HG02852 (cell line): ENCODE measurements at regions not wholly inside any gene's neighbourhood (a gene's known extent, or its start where the extent isn't known, plus 50 kb on each side); places are given as distances from the start of the nearest gene placed in this dataset.

Experiments used
- ATAC-seq: cut with Tn5 transposase; IDR thresholded peaks from one replicate; pipeline ENCODE4 v1.9.1; 2021; ENCODE audit warnings: mild to moderate bottlenecking, moderate library complexity; ENCODE audit not compliant: unreplicated experiment

DNA sequence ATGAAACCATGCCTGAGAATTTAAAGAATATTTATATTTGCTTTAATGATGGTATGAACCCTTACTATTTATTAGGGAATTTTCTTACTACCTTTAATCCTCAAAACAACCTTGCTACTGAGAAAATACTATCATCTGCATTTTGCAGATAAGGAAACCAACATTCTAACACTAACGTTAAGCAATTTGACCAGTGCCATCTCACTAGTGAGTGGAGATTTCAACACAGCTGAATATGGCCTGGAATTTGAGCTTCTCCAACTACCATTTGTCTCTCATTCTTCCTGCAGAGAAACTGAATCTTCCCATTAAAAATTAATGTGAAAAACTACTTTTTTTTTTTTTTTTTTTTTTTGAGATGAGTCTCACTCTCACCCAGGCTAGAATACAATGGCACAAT is 380.9 kb upstream of the SMIM31 start:
- no peak for ATAC-seq

DNA sequence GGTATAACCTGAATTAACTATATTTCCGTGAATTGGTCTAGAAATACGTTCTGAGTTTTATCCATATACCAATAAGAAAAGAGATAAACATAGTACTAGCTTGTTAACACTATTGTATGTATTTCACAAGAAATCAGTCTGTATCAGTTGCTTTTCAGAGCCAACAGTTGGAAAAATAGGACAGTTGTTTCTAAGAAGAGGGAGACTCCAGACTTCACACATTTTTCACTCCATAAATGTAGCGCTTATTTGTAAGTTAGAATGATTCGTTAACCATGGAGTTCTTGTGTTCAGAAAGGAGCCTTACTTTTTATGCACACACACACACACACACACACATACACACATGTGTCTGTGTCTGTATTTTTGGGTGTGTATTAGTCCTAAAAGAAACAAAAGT is 376.7 kb upstream of the SMIM31 start:
- no peak for ATAC-seq

DNA sequence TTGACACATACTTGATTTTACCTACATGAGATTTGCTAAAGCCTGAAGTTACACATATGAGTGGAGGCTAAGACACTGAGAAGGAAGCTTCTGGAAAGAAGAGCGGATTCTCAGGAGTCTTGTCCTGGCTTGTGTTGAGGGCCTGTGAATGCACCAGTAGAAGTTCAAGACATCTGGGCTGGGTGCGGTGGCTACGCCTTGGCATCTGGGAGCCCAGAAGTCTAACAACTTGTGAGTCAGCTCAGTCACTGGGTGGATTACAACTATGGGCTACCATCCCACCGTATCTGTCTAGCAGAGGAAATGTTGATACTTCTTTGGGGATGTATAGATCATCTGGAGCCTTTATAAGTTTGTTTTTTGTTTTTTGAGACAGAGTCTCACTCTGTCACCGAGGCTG is 375.6 kb upstream of the SMIM31 start:
- no peak for ATAC-seq

DNA sequence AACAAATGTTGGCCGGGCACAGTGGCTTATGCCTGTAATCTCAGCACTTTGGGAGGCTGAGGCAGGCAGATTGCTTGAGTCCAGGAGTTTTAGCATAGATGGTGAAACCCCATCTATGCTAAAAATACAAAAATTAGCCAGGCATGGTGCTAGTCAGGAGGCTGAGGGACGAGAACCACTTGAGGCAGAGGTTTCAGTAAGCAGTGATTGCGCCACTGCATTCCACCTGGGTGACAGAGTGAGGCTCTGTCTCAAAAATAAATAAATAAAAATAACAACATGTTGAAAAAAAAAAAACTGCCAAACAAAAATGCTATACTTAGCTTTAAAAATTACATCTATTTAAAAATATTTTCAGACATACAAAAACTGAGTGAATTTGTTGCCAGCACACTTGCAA is 374.2 kb upstream of the SMIM31 start:
- ATAC-seq, result no peak

DNA sequence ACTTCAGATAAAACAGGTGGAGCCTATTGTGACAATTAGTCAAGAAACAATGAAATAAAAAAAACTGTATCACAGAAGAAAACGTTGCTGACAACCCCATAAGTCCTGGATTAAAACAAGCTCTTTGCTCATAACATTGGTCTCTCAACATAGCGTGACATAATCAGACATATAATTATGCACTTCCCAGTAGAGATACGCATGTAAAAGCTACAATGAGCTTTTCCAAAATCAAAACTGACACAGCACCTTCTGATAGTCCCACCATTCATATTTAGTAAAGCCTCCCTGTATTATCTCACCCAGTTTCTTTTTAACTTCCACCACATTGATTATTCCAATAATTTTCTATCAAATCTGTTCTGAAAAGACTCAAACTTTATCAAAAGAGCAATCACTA is 372.1 kb upstream of the SMIM31 start:
- ATAC-seq, result no peak

DNA sequence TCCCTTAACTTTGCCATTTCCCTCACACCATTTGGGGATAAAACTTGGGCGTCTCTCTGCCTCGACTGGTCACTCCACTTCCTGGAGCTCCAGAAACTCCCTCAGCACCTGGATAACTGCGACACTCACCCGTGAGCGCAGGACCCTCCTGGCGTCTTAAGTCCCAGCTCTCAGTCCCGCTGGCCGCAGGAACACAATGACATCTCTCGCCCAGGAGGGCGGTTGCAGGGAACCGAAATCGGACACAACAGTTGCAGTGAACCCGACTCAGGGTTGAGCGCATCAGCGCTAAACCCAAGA is 370.9 kb upstream of the SMIM31 start:
- ATAC-seq, result no peak

DNA sequence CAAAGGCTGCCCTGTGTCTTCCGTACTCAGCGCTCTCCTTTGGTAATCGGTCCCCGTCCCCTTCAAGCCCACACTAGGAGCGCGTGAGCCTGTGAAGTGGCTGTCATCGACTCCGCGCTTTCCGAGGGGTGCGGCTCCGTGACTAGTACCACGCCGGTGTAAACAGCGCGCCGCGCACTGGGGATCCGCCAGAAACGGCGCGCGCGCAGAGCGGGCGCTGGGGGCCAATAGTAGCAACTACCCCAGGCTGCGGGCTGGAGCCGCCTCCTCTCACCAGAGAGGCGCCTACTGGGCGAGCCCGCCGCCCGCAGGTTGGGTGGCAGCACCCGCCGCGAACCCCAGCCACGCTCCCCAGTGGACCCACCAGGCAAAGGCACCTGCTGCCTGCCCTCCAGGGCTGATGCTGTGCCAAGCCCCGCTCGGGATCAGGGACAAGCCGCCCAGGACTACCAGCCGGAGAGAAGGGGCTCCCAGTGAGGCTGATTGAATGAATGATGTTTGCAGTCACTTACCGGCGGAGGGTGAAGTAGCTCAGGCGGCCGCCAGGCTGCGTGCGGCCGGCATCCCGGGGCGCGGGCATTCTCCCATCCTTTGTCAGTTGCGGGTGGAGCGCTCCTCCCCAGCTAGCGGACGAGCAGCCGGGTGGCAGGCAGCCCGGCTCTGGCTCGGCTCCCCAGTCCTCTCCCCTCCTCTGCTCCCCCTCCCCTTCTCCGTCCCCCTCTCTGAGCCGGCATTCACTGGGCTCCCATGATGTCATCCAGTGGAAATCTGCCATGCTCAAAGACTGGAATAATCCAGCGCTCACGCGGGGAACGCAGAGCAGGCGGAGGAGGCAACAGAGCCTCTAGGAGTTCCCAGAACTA is 370.3 kb upstream of the SMIM31 start:
- no peak for ATAC-seq

DNA sequence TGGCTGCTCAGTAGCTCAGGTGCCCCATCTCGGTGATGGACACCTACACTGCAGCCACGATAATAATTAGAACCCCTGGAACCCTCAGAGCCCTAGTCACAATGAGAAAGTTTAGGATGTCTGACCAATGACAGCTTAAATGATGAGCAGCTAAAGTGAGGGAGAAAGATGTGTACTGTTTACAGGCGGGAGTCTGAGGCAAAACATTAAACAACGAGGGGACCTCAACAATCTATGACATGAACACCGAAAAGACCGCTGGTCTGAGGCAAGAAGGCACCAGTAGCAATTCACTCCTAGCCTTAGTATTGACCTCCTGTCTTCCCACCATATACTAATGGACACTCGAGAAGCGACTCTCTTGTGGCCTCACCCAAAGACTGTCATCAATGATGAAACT is 369.5 kb upstream of the SMIM31 start:
- ATAC-seq, result no peak

DNA sequence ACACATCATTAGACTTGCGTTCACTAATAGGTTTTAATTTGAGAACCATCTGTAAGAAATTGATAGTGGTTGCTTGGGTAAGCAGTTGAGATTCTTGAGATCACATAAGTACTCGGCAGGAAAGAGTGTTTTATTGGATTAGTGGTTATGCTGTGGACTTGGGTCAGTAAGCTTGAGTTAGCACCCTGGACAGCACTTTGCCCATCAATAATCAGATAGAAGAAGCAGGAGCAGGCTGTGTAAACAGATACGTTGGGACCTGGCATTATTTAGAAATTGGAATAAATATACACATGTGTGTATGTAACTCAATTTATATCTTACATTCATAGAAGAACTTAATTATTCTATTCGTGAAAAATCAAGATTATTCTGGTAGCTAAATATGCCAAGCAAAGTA is 357.5 kb upstream of the SMIM31 start:
- ATAC-seq, result no peak

DNA sequence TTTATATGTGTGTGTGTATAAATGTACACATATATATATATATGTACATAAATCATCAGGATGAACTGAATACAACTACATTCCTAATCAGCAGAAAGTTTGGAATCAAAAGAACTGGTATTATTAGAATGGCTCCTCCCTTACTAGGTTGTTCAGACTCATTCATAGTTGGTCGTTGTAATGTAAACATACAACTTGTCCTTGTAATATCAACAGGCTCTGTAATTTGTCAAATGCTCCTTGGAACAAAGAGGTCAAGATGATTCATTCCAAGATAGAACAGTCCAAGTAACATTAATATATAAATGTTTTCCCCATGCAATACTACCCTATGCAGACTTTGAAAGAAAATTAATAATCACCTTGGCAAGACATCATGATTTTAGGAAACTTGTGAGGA is 351.4 kb upstream of the SMIM31 start:
- no peak for ATAC-seq

DNA sequence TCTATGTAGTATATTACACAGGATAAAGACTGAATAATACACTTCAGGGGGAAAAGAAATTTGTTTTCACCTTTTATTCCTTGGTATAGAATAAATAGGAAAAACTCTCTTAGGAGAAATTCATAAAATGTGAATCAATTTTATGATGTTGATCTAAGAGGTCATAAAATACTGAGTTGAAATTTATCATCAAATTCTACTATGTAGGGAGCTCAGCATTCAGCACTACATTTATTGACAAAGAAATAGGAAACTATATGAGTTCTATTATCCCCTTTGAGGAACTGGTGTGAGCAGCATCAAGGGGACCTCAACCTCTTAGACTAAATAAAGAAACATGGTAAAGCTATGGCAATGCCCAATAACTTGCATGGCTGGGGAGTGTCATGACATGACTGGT is 348.2 kb upstream of the SMIM31 start:
- no peak for ATAC-seq

DNA sequence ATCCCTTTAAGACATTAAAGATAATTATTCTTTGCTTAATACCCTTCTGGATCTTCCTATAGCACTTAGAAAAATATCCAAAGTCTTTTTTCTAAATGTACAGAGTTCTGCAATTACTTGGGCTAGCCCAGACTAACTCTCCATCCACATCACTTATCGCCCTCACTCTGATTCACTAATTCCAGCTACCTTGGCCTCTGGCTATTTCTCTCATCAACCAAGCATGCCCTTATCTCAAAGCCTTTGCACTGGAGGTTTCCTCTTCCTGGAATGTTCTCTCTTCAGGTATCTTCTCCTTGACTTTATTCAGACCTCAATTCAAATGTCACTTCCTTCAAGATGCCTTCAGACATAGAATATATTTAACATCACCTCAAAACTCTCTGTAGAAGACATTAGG is 345.1 kb upstream of the SMIM31 start:
- no peak for ATAC-seq

DNA sequence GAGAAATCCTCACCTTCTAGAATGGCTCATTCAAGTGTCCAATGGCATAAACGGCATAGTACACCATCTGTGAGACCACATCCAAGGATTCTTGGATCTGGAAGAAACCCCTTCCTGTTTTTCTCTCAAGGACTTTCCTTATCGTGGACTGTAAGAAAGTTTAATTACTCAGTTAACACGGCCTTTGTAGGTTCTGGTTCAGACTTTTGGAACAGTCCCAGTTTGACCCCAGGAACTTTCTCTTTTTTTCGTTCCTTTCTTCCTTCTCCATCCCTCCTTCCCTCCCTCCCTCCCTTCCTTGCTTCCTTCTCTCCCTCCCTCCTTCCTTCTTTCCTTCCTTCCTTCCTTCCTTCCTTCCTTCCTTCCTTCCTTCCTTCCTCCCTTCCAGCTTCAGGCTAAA is 343.5 kb upstream of the SMIM31 start:
- no peak for ATAC-seq

DNA sequence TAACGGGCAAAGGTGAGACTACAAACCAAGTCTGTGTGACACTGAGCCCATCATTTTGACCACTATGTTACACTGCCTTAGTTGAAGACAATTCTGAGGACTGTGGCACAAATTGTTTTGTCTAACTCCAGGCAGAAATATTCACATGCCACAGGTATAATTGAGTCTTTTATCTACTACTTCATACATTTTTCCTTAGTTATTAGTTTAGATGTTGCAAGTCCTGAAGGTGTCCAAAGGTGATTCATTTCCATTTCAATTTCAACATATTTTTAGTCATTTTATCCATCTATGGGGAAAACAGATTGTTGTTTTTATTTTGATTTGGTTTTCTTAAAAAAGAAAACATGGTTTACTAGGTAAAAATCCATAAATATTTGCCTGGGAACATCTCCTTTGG is 341.7 kb upstream of the SMIM31 start:
- no peak for ATAC-seq

DNA sequence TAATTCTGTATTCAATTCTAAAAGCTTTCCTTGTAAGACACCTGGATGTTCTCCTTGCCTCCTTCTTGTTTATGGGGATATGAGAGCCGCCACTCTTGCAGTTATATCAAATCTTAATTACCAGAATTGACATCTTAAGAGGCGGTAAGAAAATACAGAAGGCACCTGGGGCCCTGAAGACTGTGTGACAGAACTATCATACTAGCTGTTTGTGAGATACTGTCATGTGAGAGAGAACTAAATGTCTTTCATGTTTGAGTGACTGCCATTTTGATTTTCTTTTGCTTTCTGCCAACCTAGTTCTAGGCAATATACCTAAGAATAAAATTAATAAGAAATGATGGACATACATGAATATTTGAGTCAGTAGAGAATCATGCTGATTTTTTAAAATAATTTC is 340.2 kb upstream of the SMIM31 start:
- ATAC-seq, result no peak

DNA sequence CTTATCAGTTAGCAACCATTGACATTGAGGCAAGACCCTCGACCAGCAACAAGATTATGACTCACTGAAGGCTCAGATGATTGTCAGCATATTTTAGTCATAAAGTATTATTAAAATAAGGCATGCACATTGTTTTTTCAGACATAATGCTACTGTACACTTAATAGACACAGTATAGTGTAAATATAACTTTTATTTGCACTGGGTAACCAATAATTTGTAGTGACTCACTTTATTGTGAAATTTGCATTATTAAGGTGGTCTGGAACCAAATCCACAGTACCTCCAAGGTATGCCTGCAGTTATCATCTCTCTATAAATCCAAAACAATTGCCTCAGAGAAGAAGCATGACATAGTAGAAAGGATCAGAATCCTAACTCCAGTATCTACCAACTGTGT is 330.1 kb upstream of the SMIM31 start:
- no peak for ATAC-seq

DNA sequence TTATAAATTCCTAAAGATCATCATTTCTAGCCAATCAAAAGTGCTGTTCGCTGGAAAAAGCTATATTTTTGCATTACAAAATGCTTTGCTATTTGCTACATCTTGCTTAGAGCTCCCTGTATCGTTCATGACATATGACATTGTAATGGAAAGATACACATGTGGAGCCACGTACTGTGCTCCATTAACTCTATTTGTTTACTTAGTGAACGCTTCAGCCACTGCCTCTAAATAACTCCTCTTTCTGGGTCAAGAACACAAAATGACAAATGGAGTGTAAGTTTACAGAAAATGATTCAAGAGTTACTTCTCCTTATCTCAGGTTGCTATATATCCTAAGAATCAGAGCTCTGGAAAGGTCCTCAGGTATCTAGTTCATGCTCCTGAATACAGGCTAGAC is 329.1 kb upstream of the SMIM31 start:
- ATAC-seq, result no peak

DNA sequence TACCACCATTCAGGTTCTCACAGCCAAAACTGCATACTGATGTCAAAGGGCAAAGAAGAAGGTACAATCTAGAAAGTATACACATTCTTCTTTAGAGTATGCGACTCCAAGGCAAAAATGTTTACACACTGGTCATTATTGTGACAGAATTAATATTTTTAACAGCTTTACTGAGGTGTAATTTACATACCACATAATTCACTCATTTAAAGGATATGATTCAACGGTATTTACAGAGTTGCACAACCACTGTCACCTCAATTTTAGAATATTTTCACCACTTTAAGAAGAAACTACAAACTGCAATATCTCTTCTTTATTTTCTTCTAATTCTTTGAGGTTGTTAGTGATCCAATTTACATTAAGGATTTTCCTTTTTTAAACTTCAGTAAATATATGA is 325.4 kb upstream of the SMIM31 start:
- ATAC-seq, result no peak

DNA sequence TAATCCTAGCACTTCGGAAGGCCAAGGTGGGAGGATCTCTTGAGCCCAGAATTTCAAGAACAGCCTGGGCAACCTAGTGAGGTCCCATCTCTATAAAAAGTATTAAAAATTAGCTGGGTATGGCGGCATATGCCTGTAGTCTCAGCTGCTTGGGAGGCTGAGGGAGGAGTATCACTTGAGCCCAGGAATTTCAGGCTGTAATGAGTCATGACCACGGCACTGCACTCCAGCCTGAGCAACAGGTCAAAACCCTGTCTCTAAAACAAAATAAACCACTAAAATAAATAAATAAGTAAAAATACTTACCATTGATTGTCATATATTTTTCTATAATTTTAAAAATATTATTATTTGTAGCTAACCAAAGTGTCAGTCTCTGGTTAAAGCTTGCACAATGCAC is 315.6 kb upstream of the SMIM31 start:
- ATAC-seq, result no peak

DNA sequence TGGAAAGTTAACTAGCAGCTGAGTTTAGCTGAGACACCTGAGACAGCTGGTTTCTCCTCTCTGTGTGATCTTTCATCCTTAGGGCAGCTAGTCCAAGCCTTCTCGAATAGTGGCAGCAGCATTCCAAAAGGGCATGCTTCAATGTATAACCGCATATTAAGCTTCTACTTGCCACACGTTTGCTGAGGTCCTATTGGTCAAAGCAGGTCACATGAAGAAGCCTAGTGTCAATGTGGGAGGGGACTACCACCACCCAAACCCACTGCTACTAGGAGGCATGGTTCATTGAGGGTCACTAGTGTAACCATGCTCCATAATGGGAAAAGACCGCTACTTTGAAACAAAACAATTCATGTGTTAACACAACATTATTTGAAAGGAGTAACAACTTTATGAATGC is 314.9 kb upstream of the SMIM31 start:
- no peak for ATAC-seq

DNA sequence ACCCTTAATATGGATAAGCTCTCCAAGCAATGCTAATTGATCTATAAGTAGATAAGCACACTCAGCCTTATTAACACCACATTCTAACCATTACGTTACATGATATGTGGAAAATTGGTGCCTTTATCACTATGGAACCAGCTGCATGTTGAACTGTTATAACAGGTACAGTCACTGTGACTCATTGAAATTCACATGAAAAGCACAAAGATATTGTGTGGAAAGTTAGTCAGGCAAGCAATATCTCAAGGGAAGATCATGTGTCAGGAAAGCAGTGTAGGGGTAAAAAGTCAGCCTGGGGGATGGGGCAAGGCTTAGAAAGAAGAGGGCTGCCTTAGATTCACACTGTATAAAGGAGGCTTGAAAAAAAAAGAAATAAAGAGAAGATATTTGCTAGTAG is 313.7 kb upstream of the SMIM31 start:
- no peak for ATAC-seq

DNA sequence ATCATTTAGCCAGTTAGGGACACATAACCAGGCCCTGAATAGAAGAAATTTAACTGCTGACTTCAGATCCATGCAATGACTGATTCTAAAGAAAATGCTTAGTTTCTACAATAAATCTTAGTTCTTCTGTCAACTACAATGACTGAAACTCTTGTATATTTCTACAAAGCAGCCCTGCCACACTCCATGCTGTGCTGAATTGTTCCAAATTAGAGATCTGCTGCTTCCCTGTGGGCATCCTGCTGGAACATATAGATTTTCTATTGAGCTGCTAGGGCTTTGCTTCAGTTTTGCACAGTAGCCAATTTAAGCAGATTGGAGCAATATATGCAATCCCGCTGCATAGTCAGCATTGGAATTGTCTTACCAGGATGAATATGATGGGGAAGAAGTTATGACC is 312.8 kb upstream of the SMIM31 start:
- ATAC-seq, result no peak

DNA sequence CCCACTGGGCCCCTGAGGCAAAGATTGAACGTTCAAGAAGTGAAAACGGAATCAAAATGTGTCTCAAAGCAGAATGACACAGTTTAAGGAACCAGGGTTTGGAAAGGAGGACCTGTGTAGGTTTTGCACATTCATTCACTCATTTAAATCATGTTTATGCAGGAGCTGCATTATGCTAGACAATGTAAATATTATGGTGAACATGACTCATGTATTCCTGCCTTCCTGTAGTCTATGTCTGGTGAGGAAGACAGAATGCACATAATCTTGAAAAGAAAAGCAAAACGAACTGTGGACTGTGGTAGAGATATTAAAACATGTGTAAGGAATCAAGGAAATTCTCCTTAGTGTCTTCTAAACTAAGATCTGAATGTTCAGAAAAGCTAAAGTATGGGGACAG is 311.8 kb upstream of the SMIM31 start:
- ATAC-seq, result no peak
